AML-193 (cell line): ENCODE measurements at regions not wholly inside any gene's neighbourhood (a gene's known extent, or its start where the extent isn't known, plus 50 kb on each side); places are given as distances from the start of the nearest gene placed in this dataset.

ENCODE experiments used
- DNase-seq, 2 experiments: peaks; one replicate each; lab custom pipeline; 2025; lab: John Stamatoyannopoulos, UW

DNA sequence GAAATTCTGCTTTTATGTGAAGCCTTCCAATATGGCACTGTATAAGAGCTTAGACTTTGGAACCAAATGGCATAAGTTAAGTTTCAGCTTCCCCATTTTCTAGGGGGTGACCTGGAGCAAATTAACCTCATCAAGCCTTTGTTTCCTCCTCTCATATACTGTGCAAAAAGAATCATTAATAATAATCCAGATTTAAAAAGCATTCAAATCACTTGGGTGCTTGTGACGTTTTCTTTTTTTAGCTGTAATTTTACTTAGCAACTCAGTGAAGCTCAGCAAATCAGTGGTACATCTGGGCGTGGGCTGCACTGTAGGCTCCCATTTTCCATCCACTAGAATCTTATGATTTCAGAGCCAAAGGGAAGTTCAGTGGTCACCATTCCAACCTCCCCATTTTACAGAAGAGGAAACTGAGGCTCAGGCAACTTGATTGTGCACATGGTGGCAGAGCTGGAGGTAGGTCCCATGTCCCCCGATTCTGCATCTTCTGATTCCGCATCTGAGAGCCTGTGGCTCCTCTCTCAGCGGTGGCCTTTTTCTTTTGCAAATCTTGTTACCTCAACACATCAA is 131.2 kb downstream of the SNAPC1 start:
- DNase-seq: no peak

DNA sequence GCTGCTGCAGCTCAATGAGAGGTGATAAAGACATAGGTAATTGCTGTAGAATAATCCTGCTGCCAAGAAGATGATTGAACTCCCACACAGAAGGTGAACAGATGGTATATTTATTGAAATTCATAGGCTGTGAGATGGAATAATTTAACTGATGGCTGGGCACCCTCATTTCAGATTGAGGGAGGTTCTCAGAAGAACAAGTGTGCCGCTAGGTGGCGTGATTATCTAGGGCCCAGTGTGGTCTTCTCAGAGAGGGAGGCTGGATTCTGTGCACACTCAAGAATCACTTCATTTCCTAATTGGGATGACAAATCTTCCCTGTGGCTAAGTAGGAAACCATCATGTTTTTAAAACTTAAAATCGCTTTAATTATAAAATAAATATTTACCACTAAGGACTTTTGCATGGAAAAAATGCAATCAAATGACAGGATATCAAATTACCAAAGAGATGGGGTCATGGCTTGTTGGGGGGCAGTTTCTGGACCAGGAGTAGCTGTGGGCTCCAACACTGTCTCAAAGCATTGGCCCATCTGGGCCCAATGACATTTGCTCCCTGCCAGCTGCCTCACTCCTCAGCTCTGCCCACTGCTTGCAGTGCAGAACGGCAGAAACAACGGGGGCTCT is 132.3 kb downstream of the SNAPC1 start:
- DNase-seq: peak; percentile 6 to 32

DNA sequence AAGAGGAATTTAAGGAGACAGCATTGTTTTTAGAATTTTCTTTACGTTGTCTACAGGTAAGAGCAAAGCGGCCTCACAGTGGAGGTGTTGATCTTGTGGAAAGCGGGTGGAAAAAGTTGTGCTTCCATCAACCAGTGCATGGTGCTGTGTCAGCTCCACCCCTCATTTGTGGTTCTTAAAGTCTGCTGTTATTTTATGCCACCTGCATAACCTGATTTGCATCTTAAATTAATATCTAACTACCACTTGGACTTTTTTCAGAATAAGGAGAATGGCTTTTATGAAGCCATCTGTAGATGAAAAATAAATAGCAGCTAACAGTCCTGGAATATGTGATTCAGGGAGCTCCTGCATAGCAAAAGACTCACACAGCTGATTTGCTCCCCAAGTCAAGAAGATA is 135.1 kb downstream of the SNAPC1 start:
- DNase-seq: no peak

DNA sequence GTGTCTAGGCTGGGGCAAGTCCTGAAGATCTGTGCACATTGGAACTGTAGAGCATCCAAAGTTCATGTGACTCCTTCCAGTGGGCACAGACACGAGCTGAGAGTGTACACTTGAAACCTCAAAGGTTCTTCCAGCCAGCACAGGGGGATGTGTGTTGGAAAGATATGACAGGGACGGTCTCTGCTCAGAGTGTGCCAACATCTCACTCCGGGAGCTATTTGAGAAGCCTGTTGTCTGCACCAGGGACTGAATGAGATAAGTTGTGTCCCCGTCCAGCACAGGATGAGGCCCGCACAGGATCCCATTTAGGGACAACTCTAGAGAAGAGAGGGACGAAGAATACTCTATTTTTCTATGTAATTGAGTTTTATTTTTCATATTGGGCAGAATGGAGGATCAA is 136.3 kb downstream of the SNAPC1 start:
- no peak for DNase-seq

DNA sequence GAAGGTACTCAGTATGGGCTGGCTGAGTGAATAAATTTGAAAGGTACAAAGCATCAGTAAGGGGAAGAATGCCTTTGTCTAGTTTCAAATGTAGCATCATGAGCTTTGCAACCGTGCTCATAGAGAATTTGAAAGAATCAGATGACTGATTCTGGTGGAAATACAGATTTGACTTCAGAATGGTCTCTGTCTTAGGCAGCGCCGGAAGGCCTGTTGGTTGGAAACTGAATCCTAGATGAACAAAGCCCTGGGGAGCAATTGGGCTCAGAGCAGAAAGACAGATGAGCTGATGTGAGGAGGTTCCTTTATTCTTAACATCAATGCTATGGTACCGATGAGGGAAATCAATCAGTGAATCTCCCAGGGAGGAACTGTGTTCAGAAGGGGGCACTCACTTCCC is 137.3 kb downstream of the SNAPC1 start:
- no peak for DNase-seq

DNA sequence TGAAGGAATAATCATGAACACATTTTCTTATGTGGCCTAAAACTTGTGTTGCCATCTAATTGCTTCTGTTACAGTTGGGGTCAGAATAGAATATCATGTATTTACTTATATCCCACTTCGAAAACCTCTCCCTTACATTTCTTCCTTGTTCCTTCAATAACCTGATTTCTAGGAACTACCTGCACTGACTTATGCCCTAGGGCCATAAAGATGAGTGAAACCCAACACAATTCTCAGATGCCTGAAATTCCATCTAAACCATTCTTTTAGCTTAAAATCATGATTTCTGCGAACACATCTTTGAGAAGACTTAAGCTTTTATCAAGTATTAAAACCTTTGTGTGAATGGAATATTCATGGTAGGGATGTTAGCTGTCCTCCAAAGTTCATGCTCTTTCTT is 142.7 kb downstream of the SNAPC1 start:
- DNase-seq: no peak

DNA sequence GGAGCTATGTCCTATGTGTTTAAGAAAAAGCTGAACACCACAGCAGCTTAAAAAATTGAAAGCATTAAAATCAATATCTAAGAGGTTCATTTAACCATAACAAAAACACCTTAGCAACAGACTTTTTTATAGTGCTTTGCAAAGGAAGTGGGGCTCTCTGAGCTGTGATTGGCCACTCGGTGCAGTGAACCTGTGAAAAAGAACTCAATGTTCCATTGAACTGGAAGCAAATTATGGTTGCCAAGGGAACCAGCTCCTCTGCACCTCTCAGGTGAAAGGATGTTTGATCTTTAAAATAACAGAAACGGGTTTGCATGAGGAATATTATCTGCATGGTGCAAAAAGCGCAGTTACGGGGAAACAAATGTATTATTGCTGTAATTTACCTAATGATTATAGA is 149.4 kb downstream of the SNAPC1 start:
- no peak for DNase-seq

DNA sequence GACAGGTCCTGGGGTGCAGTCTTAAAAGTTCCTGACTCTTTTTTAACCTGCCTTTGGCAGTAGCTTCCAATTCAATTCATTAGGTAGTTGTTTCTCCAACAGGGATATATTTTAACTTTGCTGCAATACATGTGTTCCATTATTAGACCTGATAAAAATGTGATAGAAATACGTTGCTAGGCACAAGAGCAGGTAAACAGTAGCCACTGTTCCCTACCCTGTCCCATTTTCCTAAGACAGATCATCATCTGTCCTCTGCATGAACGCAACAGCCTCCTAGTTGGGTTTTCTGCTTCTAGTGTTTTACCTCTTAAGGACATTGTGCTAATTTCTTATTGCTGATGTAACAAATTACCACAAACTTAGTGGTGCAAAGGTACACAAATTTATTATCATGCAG is 156.8 kb downstream of the SNAPC1 start:
- no peak for DNase-seq

DNA sequence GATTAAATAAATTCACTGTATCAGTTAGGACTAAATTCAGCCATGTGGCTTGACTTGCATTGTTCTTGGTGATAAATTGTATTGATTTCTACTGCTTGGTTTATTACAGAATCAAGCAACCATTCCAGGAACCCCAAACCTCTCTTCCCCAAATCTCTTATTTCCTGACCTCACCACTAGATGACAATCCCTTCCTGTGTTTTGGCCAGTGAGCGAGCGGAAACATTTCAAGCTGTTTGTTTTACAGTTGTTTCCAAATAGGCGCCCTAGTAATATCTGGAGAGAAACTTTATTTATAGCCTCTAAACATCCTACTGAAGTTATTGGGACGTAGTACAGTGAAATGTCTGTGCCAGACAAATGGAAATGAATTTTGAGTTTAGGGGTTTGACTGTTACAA is 161.1 kb downstream of the SNAPC1 start:
- no peak for DNase-seq

DNA sequence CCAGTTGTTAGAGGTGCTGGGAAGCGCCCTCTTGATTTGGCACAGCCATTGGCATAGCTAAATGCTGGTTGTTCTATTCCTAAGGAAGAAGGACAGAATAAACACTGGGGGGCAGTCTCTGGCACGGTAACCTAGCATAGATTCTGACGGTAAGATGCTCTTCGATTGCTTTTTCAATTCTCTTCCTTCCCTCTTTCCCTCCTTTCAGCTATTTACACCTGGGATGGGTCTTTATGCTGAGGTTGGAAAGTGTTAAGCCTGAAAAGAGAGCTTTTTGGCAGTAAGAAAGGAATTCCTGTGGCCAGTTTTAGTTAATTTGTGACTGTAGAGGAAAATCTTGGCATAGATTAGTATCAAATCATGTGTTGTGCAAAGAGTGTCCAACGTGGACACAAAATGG is 162.8 kb downstream of the SNAPC1 start:
- DNase-seq: no peak

DNA sequence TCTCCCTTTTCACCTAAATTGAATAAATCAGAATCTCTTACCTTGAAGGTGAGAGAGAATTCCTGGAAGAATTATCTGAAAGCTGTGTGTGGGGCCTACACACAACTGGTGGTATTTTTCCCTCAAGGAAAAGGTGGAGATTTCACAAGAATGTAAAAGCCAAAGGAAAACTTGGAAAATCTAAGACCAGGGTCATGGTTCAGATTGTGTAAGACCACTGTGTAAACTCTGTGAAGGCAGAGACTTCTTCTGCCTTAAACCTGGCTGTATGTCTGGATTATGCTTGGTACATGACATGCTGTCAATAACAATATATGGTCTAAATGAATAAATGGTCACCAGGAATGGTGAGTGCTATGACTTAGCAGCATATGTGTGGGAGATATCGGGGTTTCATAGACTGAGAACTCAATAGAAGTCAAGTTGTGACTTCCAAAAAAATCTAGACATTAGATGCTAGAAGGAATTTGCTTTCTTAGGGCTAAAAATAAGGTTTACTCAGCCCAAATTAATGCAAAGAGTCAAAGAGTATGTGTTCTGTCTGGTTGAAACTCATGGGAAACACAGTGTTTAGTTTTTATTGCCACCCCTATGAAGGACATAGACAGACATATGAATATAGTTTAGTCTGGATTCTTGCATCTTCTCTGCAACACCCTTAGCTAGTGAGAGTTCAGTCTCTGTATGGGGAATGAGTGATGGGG is 163.7 kb downstream of the SNAPC1 start:
- DNase-seq: no peak

DNA sequence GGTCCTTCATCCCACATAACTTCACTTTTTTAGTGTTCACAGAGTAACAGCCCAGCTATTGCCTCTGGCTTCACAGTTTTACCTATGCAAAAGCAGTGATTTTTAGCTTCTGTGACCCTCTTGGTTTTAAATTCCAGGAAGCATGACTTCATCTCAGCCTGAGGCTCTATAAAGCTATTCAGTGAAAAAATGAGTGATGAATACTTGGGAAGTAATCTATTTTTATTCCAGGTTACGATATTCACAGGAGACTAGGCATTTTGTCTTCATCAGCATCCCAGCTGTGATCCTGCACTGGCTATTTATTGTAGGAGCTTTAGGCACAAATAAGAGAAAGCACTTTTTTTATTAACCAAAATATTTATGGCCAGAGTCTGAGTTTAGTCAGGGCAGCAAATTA is 164.8 kb downstream of the SNAPC1 start:
- no peak for DNase-seq

DNA sequence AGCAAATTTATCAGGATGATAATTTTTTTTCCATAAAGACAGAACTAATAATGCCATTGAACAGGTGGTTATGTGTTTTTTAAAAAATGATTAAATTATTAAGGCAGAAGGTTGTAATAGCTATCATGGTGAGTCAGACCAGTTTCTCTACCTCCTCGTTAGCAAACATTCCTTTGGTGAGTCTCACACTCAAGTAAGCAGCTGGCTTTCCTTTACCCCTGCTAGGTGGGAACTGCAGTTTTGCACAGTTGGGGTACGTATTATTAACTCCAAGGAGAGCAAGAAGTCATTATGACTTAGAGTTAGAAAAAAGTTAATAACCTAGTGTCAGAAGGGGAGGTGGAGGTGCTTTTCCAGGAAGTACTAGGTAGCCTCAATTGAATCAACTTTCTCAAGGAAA is 165.3 kb downstream of the SNAPC1 start:
- DNase-seq: no peak

DNA sequence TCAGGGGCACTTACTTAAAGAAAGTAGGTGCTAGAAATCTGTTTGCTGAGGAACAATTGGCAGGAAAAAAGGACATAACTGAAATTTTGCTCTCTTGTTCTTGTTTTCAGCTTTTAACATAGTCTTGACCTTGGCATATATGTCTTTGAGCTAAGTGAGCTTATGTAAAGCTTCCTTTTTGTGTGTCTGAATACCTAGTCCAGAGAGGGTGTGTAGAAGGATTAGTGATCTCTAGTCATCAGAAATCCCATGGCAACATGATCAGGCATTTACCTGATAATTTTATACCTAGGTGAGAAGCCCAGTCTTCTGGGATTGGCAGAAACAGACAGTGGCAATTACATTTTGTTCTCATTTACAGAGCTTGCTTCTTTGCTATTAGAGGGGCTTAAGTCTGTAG is 166.1 kb downstream of the SNAPC1 start:
- no peak for DNase-seq

DNA sequence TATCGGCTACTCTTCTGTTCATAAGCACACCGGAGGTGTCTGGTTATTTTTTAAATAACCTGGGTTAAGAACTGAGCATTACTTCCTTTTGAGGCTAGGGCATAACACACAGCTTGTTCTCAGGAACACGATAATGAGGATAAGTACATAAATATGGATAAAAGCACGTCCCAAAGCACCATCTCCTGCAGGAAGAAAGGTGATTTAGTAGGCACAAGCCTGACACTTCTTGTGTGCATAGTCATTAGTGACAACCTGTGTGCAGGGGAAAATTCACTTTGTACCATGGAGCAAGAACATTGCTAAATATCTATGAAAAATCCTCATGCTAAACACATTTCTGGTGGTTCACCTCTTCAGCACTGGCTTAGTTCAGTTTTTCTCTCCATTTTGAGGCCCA is 166.5 kb downstream of the SNAPC1 start:
- DNase-seq: no peak

DNA sequence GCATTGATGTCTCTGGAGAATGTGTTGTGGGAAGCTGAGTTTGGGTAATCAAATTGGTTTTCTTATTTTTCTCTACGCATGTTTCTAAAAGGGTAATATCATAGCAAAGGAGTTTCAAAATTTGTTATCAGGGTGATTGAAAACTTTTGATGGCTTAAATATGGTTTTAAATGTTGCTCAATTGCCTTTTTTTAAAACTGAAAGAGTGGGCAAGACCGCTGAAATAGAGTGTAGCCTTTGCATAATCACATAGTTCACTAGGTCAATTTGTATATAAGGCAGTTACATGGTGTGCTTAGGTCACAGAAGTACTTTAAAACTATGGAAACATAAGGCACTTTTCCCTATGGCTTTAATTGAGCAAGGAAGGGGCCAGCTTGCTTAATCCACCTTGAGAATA is 167.4 kb downstream of the SNAPC1 start:
- DNase-seq: no peak

DNA sequence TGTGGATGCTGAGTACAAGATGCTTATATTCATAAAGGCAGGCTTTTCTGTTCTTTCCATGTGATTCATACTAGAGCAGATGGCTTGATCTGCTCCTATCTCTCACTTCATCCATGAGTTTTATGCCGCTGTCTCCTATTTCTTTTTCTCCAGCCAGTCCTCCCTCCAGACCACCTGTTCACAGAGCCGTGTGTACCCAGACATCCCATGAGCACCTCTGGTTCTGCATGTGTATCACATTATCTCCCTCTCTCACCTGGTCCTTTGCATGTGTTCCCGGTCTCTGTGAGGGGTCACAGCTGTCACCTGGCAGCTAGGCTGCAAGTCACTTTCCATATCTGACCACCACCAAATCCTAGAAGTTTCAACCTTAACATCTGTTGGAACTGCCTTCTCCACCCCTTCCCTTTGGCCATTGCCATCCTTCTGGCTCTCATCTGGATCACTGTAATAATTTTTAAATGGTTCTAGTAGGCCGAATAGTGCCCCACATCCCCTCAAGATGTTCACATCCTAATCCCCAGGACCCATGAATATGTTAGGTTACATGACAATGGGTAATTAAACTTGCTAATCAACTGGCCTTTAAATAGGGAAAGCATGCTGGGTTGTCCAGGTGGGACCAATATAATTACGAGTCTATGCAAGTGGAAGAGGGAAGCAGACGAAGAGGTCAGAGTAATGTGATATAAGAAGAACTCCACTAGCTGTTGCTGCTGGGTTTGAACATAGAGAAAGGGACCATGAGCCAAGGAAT is 168.1 kb downstream of the SNAPC1 start:
- no peak for DNase-seq

DNA sequence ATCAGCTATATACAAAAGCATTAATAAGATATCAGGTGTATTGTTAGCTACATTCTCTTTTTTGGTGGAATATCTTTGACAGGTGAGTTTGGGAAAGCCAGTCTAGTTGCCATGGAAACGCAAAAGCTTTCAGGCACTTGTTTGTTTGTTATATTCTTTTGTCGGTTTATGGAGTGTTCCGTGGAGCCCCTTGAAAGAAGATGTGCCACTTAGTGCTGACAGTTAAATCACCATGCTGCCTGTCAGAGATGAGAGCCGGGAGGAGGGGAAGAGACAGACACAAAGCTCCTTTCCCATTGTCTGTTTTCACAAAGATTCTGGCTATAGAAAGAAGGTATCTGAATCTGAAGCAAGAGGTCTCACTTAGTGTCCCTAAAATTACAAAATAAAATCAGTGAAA is 170.8 kb downstream of the SNAPC1 start:
- no peak for DNase-seq

DNA sequence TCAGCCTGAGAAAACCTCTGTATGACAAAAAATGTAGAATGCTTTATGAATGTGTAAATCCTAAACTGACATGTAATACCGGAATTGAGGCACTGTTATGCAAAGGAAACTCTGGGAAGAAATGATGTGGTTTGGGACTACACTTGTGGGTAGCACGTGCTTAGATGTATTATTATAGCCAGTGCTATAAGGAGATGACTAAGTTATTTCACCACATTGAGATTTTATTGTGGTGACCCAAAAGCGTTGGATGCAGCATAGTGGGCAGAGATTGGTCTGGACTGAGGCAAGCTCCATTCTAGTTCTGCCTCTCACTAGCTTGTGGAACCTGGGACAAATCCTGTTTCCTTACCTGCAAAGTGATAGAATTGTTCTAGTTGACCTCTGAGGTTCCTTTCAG is 172.2 kb downstream of the SNAPC1 start:
- no peak for DNase-seq

DNA sequence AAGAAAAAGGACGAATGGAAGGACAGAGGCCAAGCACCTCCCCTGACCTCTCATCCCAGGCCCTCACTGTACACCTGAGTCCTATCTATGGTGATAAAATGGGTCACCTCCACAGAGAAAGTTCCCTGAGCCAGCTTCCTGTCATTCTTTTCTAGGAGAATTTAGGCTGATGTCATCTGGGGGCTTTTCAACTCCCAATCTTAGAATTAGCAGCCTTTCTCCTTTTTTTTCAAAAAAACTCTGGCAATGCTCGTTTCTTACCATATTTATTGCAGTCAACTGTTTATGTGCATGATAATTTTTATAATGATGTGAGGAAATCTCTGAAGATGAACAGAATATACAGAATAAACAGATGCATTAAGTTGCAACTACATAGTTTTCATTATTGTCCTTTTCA is 177.6 kb downstream of the SNAPC1 start:
- no peak for DNase-seq

DNA sequence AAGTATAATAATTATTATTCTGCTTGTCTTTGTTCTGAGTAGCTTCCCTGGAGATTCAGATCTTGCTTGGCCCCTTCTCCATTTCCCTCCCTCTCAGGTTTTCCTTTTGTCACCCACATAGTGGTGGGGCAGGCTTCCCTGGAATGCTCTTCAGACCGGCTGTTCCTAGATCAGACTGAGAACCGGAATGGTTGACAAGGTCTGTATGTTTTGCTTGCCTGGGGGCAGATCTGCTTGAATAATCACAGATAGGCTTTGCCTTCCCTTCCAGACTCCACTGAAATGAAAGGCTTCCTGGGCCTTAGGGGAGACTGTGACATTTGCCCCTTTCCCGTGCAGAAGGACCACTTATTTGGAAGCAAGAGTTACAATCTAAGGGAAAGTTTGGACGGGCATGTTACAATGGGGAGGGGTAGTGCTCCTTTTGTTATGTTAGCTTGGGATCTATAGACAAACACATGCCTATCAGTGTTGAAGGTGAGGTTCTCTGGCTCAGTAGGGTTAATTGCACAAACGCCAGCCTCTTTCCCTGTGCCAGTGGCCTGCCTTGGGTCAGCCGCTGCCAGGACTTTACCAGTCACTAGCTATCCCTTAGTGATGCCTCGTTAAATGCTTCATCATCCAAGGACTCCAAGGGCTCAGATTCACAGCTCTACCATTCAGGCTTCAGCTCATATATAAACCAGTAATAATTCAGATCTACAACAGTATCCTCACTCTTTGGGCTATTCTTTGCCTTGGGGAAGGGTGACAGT is 178.6 kb downstream of the SNAPC1 start:
- DNase-seq: no peak

DNA sequence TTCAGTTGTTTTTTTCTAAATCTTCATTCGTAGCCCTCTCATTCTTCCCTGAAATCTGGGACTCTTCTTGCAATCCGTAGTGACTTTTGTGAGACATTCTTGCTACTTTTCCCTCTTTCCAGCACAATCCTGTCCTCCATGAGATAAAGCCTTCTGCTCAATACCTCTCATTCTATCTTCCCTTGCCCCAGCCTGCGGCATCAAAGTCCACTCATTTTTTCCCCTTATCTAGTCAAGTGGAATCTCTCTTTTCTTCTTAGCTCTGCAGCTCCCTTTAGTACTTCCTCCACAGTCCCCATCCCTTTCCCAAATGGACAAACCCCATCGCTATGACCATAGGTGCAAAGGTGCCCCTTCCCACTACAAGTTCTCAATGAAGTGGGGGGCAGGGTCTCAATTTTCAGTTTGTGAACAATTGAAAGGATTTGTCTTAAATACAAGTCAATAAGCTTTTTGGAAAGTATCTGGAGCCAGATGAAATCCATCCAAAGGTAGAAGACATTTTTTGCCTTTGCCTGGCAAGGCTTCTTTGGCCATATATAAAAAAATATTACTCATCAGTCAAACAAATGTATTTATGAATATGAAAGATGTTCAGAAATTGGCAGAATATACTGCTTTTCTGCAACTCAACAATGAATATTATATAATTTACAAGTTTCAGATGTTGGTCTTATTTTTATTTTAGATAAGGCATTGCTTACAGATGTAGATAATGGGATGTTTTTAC is 179.4 kb downstream of the SNAPC1 start:
- no peak for DNase-seq
